ENCODE measurements at regions not wholly inside any gene's neighbourhood (a gene's known extent, or its start where the extent isn't known, plus 50 kb on each side); places are given as distances from the start of the nearest gene placed in this dataset.
"Not testable (repeated sequence)": the region's sequence is repeated elsewhere in the genome, so short reads cannot be mapped to it uniquely, and the experiment has no call there.

GRCh38 chr2:144650907-144651306, 131.0 kb upstream of the ZEB2 start:
- DNase-seq (ENCODE audit: low read depth in 3 of 3, low spot score in 1 of 3) = no peak

GRCh38 chr2:144648837-144649465, 129.0 kb upstream of the ZEB2 start:
- no peak for DNase-seq (ENCODE audit: low read depth in 3 of 3, low spot score in 1 of 3)

GRCh38 chr2:144645083-144645778, 125.3 kb upstream of the ZEB2 start:
- DNase-seq (ENCODE audit: low read depth in 3 of 3, low spot score in 1 of 3) = no peak

GRCh38 chr2:144644549-144644948, 124.6 kb upstream of the ZEB2 start:
- DNase-seq (ENCODE audit: low read depth in 3 of 3, low spot score in 1 of 3) = no peak

GRCh38 chr2:144643537-144644336, 123.8 kb upstream of the ZEB2 start:
- DNase-seq (ENCODE audit: low read depth in 3 of 3, low spot score in 1 of 3) = no peak

- no peak for DNase-seq (ENCODE audit: low read depth in 3 of 3, low spot score in 1 of 3)
These were observed 122.9 kb upstream of the ZEB2 start for GRCh38 chr2:144642856-144643255.

- DNase-seq (ENCODE audit: low read depth in 3 of 3, low spot score in 1 of 3) = no peak
These were observed 122.2 kb upstream of the ZEB2 start for GRCh38 chr2:144642131-144642530.

- not testable (repeated sequence) for DNase-seq (ENCODE audit: low read depth in 3 of 3, low spot score in 1 of 3)
These were observed 118.3 kb upstream of the ZEB2 start for GRCh38 chr2:144638250-144638649.

GRCh38 chr2:144636860-144637259, 116.9 kb upstream of the ZEB2 start:
- DNase-seq (ENCODE audit: low read depth in 3 of 3, low spot score in 1 of 3) = not testable (repeated sequence)

GRCh38 chr2:144632809-144633208, 112.9 kb upstream of the ZEB2 start:
- no peak for DNase-seq (ENCODE audit: low read depth in 3 of 3, low spot score in 1 of 3)

- no peak for DNase-seq (ENCODE audit: low read depth in 3 of 3, low spot score in 1 of 3)
These were observed 111.7 kb upstream of the ZEB2 start for GRCh38 chr2:144631636-144632035.

- DNase-seq (ENCODE audit: low read depth in 3 of 3, low spot score in 1 of 3) = no peak
These were observed 110.7 kb upstream of the ZEB2 start for GRCh38 chr2:144630459-144631215.

- no peak for DNase-seq (ENCODE audit: low read depth in 3 of 3, low spot score in 1 of 3)
These were observed 110.0 kb upstream of the ZEB2 start for GRCh38 chr2:144629935-144630334.

- no peak for DNase-seq (ENCODE audit: low read depth in 3 of 3, low spot score in 1 of 3)
These were observed 108.6 kb upstream of the ZEB2 start for GRCh38 chr2:144628566-144628965.

- DNase-seq (ENCODE audit: low read depth in 3 of 3, low spot score in 1 of 3) = no peak
These were observed 105.7 kb upstream of the ZEB2 start for GRCh38 chr2:144625626-144626025.

GRCh38 chr2:144625226-144625625, 105.3 kb upstream of the ZEB2 start:
- DNase-seq (ENCODE audit: low read depth in 3 of 3, low spot score in 1 of 3) = no peak

GRCh38 chr2:144624451-144624850, 104.5 kb upstream of the ZEB2 start:
- no peak for DNase-seq (ENCODE audit: low read depth in 3 of 3, low spot score in 1 of 3)

- DNase-seq (ENCODE audit: low read depth in 3 of 3, low spot score in 1 of 3) = not testable (repeated sequence)
These were observed 102.5 kb upstream of the ZEB2 start for GRCh38 chr2:144622373-144622772.

- DNase-seq (ENCODE audit: low read depth in 3 of 3, low spot score in 1 of 3) = no peak
These were observed 101.3 kb upstream of the ZEB2 start for GRCh38 chr2:144621266-144621665.

GRCh38 chr2:144619760-144620159, 99.8 kb upstream of the ZEB2 start:
- no peak for DNase-seq (ENCODE audit: low read depth in 3 of 3, low spot score in 1 of 3)

GRCh38 chr2:144617171-144617570, 97.3 kb upstream of the ZEB2 start:
- DNase-seq (ENCODE audit: low read depth in 3 of 3, low spot score in 1 of 3) = not testable (repeated sequence)
